Body of pancreas (tissue), 4 donors: ENCODE measurements at regions not wholly inside any gene's neighbourhood (a gene's known extent, or its start where the extent isn't known, plus 50 kb on each side); places are given as distances from the start of the nearest gene placed in this dataset.
A peak's percentile ranks its signal among the peaks of the same experiment; 100 is the strongest.

Experiments used
- ATAC-seq: fragments of 150-250 bp; one replicate; pipeline ENCODE4 v1.9.1; 2016
- DNase-seq, 4 donors: peaks; one replicate each; pipeline ENCODE4 v3.0.0-alpha.2; 2019
- H3K27ac ChIP-seq, 4 donors: fragments of 200-600 bp; sonication (generic); 1 replicate in 3 of 4; 2 replicates in 1 of 4; pipeline versions ENCODE4 v1.5.1 to v1.6.1; 2016 to 2019; ENCODE audit warnings: mild to moderate bottlenecking in 1 of 4, mixed read lengths in 1 of 4, moderate library complexity in 1 of 4
- H3K27me3 ChIP-seq, 2 donors: fragments of 200-600 bp; sonication (generic); one replicate each; pipeline ENCODE4 v1.6.0; 2016; ENCODE audit warnings: mild to moderate bottlenecking in 1 of 2
- H3K36me3 ChIP-seq, 2 donors: fragments of 200-600 bp; sonication (generic); replicated peaks in 1 of 2; 2 replicates each; pipeline ENCODE4 v1.5.1; 2016; ENCODE audit warnings: low read depth in 2 of 2; ENCODE audit not compliant: insufficient read depth in 1 of 2
- H3K4me1 ChIP-seq: fragments of 200-600 bp; sonication (generic); one replicate; pipeline ENCODE4 v1.6.0; 2016
- H3K4me3 ChIP-seq, 2 donors: fragments of 200-600 bp; sonication (generic); 1 replicate in 1 of 2; 2 replicates in 1 of 2; pipeline ENCODE4 v1.5.1; 2016 to 2019
- H3K9me3 ChIP-seq, 3 donors: fragments of 200-600 bp; sonication (generic); 1 replicate in 2 of 3; 2 replicates in 1 of 3; pipeline ENCODE4 v1.5.1; 2016
- POLR2A ChIP-seq, 3 donors: fragments of 450-650 bp; IDR thresholded peaks; one replicate each; pipeline ENCODE4 v1.6.1; 2016; ENCODE audit warnings: antibody characterized with exemption in 3 of 3, mild to moderate bottlenecking in 2 of 3
- WGBS, 2 donors: methylation state at CpG; one replicate each; pipeline ENCODE4 v1.1.5; 2017; 5-methylcytosine and 5-hydroxymethylcytosine counted together
- intact Hi-C: fragments of 100-400 bp; cut with DNase I; formaldehyde crosslinking; loops from one replicate; pipeline ENCODE4 v1.15.1; 2023
- TF ChIP-seq, protein P1 (sequence below), 7 experiments: fragments of 450-650 bp in 4 of 7; fragments of 200-600 bp in 3 of 7; sonication (generic) in 3 of 7; IDR thresholded peaks; one replicate each; pipeline ENCODE4 v1.5.1; 2016 to 2019; ENCODE audit warnings: antibody characterized with exemption in 7 of 7

DNA sequence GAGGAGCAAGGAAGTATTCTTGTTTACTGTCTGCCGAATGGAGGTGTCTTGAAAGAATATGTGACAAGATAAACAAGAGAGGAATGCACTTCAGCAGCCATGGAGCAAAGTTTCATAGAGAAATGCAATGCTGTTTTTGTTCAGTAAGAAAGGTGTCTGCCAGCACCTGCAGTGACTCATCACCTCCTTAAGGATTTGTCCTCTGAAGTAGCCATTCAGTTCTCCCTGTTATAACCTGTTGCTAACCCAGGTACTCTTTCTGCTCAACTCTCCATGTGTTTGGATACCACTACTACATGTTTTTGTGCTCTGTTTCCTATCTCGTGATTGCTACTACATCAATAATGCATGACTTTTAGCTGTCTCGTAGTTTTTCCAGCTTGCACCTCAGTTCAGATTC is 328.9 kb downstream of the CHL1 start:
- ATAC-seq (no peak), DNase-seq (no peak)
- Histone ChIP-seq H3K9me3 (no peaks in the 10 kb centered on the region), H3K4me3 (no peak overlapping the region), H3K27me3 (no peaks in the 10 kb centered on the region), H3K27ac (no peak overlapping the region), H3K36me3 (no peaks in the 10 kb centered on the region), H3K4me1 (no peaks in the 10 kb centered on the region)
- intact Hi-C loops, result no loop called here
- WGBS, 2 donors, result 44 to 46% methylated on average over 3 of the region's 3 CpGs
- TF ChIP-seq POLR2A (IDR thresholded peaks at IDR 0.05), result no peak
- TF ChIP-seq, protein P1, sequence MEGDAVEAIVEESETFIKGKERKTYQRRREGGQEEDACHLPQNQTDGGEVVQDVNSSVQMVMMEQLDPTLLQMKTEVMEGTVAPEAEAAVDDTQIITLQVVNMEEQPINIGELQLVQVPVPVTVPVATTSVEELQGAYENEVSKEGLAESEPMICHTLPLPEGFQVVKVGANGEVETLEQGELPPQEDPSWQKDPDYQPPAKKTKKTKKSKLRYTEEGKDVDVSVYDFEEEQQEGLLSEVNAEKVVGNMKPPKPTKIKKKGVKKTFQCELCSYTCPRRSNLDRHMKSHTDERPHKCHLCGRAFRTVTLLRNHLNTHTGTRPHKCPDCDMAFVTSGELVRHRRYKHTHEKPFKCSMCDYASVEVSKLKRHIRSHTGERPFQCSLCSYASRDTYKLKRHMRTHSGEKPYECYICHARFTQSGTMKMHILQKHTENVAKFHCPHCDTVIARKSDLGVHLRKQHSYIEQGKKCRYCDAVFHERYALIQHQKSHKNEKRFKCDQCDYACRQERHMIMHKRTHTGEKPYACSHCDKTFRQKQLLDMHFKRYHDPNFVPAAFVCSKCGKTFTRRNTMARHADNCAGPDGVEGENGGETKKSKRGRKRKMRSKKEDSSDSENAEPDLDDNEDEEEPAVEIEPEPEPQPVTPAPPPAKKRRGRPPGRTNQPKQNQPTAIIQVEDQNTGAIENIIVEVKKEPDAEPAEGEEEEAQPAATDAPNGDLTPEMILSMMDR (IDR thresholded peaks at IDR 0.05), result no peak

DNA sequence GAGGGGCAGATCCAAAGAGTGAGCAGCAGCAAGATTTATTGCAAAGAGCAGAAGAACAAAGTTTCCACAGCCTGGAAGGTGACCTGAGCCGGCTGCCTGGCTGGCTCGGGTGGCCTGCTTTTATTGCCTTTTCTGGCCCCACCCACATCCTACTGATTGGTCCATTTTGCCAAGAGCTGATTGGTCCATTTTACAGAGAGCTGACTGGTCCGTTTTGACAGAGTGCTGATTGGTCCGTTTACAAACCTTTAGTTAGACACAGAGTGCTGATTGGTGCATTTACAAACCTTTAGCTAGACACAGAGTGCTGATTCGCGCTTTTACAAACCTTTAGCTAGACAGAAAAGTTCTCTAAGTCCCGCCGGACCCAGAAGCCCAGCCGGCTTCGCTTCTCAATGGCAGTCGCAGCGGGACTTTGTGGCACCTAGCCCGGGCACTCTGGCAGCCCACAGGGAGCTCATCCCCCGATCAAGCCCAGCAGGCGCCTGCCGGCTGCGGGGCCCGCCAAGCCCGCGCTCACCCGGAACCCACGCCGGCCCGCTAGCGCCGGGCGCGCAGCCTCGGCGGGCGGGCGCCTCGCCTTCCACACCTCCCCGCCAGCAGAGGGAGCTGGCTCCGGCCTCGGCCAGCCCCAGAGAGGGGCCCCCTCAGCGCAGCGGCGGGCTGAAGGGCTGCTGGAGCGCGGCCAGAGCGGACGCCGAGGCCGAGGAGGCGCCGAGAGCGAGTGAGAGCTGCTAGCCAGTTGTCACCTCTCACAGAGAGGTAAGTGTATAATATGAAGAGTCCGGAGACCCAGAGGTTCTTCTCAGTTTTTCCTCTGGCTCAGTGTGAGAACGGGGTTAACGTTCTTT is 339.2 kb downstream of the CHL1 start:
- no peak overlapping the region for H3K4me3 ChIP-seq
- no peaks in the 10 kb centered on the region for H3K4me1 ChIP-seq
- TF ChIP-seq POLR2A (IDR thresholded peaks at IDR 0.05), result no peak
- TF ChIP-seq, protein P1 (IDR thresholded peaks at IDR 0.05), result peak in 5 of 7 experiments; percentile 11 to 61 (median 42)
- peak; percentile 85 for ATAC-seq
- peak overlapping the region in 1 of 4 donors; percentile 2 for H3K27ac ChIP-seq
- H3K27me3 ChIP-seq, result no peaks in the 10 kb centered on the region
- no peaks in the 10 kb centered on the region for H3K36me3 ChIP-seq
- H3K9me3 ChIP-seq, result no peaks in the 10 kb centered on the region
- DNase-seq, result peak; percentile 24 to 61 (median 54)
- WGBS, 2 donors, result 33 to 48% methylated on average over 12 to 51 of the region's 51 CpGs
- intact Hi-C loops, result no loop called here

DNA sequence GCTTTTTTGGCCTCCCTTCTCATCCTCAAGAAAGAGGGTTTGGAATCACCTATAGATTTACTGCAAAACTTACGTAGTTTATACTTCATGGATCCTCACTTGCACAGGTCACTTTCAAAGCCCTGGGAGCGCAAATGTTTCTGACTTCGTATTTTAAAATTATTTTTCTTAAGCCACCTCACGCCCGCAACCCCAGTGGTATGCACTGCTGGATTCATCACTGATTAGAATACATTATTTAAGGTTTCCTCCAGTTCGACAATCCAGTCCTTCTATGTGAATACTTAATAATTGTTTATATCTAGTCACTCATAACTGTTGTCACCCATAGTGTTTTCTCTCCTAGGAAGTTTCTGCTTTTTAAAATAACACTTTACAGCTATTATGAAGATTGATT is 339.9 kb downstream of the CHL1 start:
- H3K9me3 ChIP-seq, result no peaks in the 10 kb centered on the region
- WGBS, 2 donors, result 46 to 56% methylated on average over 6 of the region's 6 CpGs
- no peak overlapping the region for H3K4me3 ChIP-seq
- intact Hi-C loops, result no loop called here
- no peaks in the 10 kb centered on the region for H3K27me3 ChIP-seq
- DNase-seq, result no peak
- no peaks in the 10 kb centered on the region for H3K4me1 ChIP-seq
- peak; percentile 22 for ATAC-seq
- peak overlapping the region in 1 of 4 donors; percentile 2 for H3K27ac ChIP-seq
- TF ChIP-seq, protein P1 (IDR thresholded peaks at IDR 0.05), result no peak
- TF ChIP-seq POLR2A (IDR thresholded peaks at IDR 0.05), result no peak
- H3K36me3 ChIP-seq, result no peaks in the 10 kb centered on the region

DNA sequence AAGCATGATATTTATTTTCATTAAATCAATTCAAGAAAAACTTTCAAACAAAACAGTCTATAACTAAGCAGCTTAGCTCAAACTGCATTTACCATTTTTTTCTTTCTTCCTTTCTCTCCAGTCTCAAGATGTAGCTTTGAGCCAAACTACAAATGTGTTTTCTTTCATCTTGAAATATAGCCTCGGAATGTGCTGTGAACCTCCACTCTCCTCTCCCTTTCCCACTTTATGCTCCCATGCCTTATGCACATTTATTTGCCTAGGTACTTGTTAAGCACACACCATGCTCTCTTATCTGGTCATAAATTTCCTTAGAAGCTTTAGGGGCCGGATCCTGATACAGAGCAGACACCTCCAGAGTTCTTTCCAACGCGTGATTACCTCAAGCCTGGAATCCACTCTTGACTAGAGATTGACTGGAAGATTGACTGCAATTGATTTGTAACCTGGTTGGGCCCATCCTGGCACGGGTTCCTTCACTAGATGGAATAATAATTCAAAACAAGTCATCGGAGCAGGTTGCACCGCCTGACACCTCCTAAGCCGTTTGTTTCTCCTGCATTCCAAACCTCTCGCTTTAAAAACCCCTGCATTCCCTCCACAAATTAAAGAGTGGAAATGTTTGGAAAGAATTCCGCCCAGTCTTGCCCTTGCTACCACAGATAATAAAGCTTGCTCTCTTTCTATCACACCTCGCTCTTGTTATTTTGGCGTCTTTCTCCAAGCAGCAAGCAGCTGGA is 344.7 kb downstream of the CHL1 start:
- TF ChIP-seq, protein P1 (IDR thresholded peaks at IDR 0.05), result no peak
- TF ChIP-seq POLR2A (IDR thresholded peaks at IDR 0.05), result no peak
- no peak overlapping the region for H3K4me3 ChIP-seq
- no peak overlapping the region for H3K27ac ChIP-seq
- 32 to 48% methylated on average over 12 of the region's 12 CpGs for WGBS, 2 donors
- intact Hi-C loops, result no loop called here
- no peaks in the 10 kb centered on the region for H3K36me3 ChIP-seq
- H3K27me3 ChIP-seq, result no peaks in the 10 kb centered on the region
- ATAC-seq, result no peak
- H3K9me3 ChIP-seq, result no peaks in the 10 kb centered on the region
- H3K4me1 ChIP-seq, result no peaks in the 10 kb centered on the region
- no peak for DNase-seq
